ENCODE measurements at regions not wholly inside any gene's neighbourhood (a gene's known extent, or its start where the extent isn't known, plus 50 kb on each side); places are given as distances from the start of the nearest gene placed in this dataset.

GRCh38 chr14:94863366-94863765 is 93.5 kb upstream of the GSC start:
- no peak for ATAC-seq (ENCODE audit: insufficient read depth, low FRiP score)
- 83 to 93% methylated on average over 5 of the region's 5 CpGs for WGBS, 2 donors
- no peak overlapping the region for H3K27ac ChIP-seq (ENCODE audit: low read depth in 1 of 2, low read length in 1 of 2)

GRCh38 chr14:94857950-94858349 is 88.0 kb upstream of the GSC start:
- H3K27me3 ChIP-seq (ENCODE audit: control insufficient read depth in 3 of 3, insufficient read depth in 3 of 3, low read length in 2 of 3) = peaks cover 0 to 4% (median 0%) of the 10 kb centered on the region in 3 donors
- H3K4me1 ChIP-seq (ENCODE audit: control insufficient read depth in 5 of 5, insufficient read depth in 5 of 5, low read length in 5 of 5) = no peaks in the 10 kb centered on the region
- ATAC-seq (ENCODE audit: insufficient read depth, low FRiP score) = no peak
- H3K36me3 ChIP-seq (ENCODE audit: control insufficient read depth in 4 of 4, insufficient read depth in 4 of 4, low read length in 4 of 4) = no peaks in the 10 kb centered on the region
- H3K27ac ChIP-seq (ENCODE audit: low read depth in 1 of 2, low read length in 1 of 2) = no peak overlapping the region
- H3K9me3 ChIP-seq (ENCODE audit: control insufficient read depth in 4 of 4, insufficient read depth in 3 of 4, low read length in 3 of 4) = peaks cover 0 to 13% (median 1%) of the 10 kb centered on the region in 4 donors
- WGBS, 2 donors = 81 to 88% methylated on average over 5 of the region's 5 CpGs
- TF ChIP-seq CTCF (IDR thresholded peaks at IDR 0.05; ENCODE audit: control extremely low read depth, extremely low read depth) = no peak
- H3K4me3 ChIP-seq = no peak overlapping the region
- DNase-seq = no peak
- no peak overlapping the region for H3K9ac ChIP-seq (ENCODE audit: insufficient read depth in 1 of 2, low read length in 2 of 2)

More at GRCh38 chr14:94863366-94863765, 93.5 kb upstream of the GSC start:
- H3K4me3 ChIP-seq = no peak overlapping the region
- no peaks in the 10 kb centered on the region for H3K4me1 ChIP-seq (ENCODE audit: control insufficient read depth in 5 of 5, insufficient read depth in 5 of 5, low read length in 5 of 5)
- H3K27me3 ChIP-seq (ENCODE audit: control insufficient read depth in 3 of 3, insufficient read depth in 3 of 3, low read length in 2 of 3) = peaks cover 3 to 36% (median 12%) of the 10 kb centered on the region in 3 donors
- H3K9me3 ChIP-seq (ENCODE audit: control insufficient read depth in 4 of 4, insufficient read depth in 3 of 4, low read length in 3 of 4) = peaks cover 0 to 3% (median 0%) of the 10 kb centered on the region in 4 donors
- no peaks in the 10 kb centered on the region for H3K36me3 ChIP-seq (ENCODE audit: control insufficient read depth in 4 of 4, insufficient read depth in 4 of 4, low read length in 4 of 4)
- TF ChIP-seq CTCF (IDR thresholded peaks at IDR 0.05; ENCODE audit: control extremely low read depth, extremely low read depth) = no peak
- no peak overlapping the region for H3K9ac ChIP-seq (ENCODE audit: insufficient read depth in 1 of 2, low read length in 2 of 2)
- no peak for DNase-seq

- Histone ChIP-seq H3K27me3 (ENCODE audit: control insufficient read depth in 3 of 3, insufficient read depth in 3 of 3, low read length in 2 of 3) (no peaks in the 10 kb centered on the region), H3K27ac (ENCODE audit: low read depth in 1 of 2, low read length in 1 of 2) (no peak overlapping the region), H3K9ac (ENCODE audit: insufficient read depth in 1 of 2, low read length in 2 of 2) (no peak overlapping the region), H3K9me3 (ENCODE audit: control insufficient read depth in 4 of 4, insufficient read depth in 3 of 4, low read length in 3 of 4) (peaks cover 0 to 13% (median 1%) of the 10 kb centered on the region in 4 donors), H3K36me3 (ENCODE audit: control insufficient read depth in 4 of 4, insufficient read depth in 4 of 4, low read length in 4 of 4) (no peaks in the 10 kb centered on the region), H3K4me3 (no peak overlapping the region), H3K4me1 (ENCODE audit: control insufficient read depth in 5 of 5, insufficient read depth in 5 of 5, low read length in 5 of 5) (peaks cover 0 to 5% (median 0%) of the 10 kb centered on the region in 5 donors)
- no peak for TF ChIP-seq CTCF (IDR thresholded peaks at IDR 0.05; ENCODE audit: control extremely low read depth, extremely low read depth)
- 88 to 92% methylated on average over 3 of the region's 3 CpGs for whole genome bisulfite sequencing, 2 donors
- ATAC-seq (ENCODE audit: insufficient read depth, low FRiP score) = no peak
- DNase-seq = no peak
Observed at GRCh38 chr14:94853920-94854319, 84.0 kb upstream of the GSC start.
